SKM-1 (cell line): ENCODE measurements at regions not wholly inside any gene's neighbourhood (a gene's known extent, or its start where the extent isn't known, plus 50 kb on each side); places are given as distances from the start of the nearest gene placed in this dataset.

ENCODE experiments used
- DNase-seq: peaks from one replicate; lab custom pipeline; 2025; ENCODE audit not compliant: unreplicated experiment; lab: John Stamatoyannopoulos, UW

DNA sequence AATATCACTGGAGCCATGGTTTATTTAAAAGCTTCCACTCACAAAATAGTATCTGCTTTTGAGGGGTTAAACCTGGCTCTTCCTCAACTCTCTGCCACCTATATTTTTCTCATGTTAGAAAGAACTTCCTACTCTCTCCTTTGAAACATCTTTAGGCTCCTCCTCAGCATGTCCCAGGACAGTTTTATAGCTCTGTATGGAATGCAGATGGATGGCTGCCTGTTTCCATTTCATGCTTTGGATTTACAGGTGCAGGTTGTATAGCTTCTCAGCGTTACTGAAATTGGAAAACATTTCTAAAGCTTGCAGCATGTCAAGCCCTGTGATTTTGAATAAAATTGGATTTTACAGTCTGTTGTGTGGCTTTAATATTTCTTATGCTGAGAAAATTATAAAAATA, 314.0 kb downstream of the NDFIP2 start:
- no peak for DNase-seq

DNA sequence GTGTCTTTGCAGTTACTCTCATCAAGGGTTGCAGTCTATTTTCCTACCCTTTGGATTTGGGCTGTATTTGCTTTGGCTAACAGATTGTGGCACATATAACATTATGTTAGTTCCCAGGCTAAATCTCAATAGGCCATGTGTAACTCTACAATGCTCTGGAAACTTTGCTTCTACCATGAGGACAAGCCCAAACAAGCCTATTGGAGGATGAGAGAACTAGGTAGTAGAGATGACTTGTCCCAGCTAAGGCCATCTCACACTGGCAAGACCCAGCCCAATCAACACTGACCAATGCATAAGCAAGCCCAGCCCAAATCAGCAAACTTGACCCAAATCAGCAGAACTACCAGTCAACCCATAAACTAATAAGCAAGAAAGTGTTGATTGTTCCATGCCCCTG, 311.8 kb downstream of the NDFIP2 start:
- no peak for DNase-seq

DNA sequence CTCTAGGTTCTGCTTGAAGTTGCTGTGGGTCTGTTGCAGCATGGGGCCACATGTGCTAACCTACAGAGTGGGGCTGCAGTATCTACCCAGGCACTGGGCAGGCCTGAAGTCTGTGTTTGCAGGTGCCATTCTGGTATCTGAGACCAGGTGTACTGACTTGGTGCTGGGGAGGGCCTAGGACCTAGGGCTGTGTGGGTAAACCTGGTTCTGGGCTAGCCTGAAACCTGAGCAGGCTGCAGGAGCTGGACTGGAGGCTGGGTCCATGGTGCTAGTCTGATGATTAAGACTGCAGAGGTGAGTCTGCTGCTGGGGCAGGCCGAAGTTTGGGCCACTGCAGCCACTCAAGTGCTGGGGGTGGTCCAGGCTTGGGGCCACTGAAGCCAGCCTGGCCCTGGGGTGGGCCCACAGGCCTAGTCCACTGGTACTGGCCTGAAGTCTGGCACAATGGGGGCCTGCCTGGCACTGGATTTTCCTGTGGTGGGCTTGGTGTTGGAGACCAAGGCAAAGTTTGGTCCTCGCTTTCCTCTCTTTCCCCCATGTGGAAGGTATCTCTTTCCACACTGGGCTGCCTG, 310.6 kb downstream of the NDFIP2 start:
- no peak for DNase-seq

DNA sequence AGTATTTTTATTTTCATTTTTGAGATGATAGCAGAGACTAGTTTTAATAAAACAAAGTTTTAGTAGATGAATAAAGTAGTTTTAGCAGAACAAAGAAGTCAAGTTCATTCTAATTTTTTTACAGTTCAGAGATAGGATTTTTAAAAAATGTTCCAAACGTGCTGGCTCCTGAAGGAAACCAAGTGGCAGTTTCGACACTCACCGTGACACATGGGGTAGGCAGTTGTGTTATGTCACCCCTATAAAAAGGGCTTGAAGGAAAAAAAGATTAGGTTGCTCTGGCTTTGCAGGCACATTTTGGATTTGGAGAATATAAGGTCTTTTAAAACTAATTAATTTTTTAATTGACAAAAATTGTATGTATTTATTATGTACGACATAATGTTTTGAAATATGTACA, 305.2 kb downstream of the NDFIP2 start:
- DNase-seq, result no peak

DNA sequence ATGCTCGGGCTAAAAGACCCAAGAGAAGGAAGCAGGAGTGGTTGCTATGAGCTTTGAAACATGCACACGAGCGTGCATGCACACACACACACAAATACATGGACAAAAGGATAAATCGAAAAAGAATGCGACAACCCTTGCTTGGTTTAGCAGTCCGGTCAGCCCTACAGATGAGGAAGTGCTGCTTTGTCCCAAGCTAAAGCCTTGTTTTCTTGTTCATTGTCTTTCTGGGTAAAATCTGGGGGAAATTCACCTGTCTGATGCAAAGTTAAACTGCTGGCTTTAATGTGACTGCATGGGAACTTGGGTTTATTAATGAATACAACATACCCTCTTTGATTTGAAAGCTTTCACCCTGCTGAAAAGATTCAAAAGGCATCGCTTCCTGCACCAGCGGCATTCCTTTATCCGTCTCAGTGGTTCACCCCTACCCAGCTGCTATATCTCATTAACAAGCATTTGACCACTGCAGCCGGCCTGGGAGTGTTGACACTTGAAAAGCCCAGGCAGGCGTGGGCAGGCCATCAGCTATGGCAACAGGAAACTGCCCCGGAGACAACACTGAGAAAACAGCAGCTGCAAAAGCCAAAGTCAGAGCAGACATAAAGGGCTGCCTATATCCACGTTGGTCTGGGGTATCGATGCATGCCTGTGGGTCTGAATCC, 301.7 kb downstream of the NDFIP2 start:
- no peak for DNase-seq

DNA sequence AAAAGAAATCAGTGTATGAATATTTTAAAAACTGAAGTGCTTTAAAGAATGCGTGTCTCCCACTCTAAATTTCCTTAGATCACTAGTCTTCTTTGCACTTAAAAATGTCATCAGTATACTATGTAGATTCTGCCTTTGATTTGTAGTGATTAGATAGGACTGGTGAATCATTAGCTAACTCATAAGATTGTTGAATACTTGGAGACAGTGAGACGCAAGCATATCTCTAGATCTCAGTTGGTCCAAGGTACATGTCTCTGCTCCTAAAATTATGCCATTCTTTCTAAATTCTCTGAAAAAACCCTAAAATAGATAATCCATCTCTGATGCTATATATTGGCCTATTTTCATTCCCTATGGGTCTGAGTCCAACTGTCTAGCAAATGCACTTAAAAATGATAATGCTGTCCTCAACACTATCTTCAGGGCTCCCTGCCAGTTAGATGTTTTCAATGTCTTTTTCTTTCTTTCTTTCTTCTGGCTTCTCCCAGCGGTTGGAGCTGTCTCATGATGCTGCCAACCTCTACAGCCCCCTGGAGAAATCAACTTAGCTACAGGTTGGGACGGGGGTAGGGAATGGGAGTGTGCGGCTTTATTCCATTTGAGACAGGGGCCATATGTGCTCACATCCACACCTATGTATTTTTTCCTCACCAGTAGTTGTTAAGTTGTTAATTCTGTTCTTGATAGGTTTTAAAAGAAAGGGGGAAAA, 301.0 kb downstream of the NDFIP2 start:
- DNase-seq, result no peak

DNA sequence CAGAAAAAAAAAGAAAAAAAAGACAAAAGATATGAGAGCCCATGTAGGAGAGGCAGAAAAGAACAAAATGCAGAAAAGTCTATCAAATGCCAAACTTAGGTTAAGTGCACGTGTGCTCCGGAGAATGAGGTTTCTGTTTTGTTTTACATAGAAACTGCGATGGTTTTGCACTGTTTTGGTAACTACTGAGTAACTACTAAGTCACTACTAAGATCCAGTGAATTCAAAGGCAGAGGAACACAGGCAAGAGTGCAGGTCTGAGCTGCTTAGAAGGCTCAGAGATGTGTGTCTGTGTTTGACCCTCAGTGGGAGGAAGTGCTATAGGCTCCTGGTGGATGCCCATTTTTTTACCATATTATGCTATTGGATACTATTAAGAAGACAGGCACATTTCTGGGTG, 299.3 kb downstream of the NDFIP2 start:
- DNase-seq, result no peak

DNA sequence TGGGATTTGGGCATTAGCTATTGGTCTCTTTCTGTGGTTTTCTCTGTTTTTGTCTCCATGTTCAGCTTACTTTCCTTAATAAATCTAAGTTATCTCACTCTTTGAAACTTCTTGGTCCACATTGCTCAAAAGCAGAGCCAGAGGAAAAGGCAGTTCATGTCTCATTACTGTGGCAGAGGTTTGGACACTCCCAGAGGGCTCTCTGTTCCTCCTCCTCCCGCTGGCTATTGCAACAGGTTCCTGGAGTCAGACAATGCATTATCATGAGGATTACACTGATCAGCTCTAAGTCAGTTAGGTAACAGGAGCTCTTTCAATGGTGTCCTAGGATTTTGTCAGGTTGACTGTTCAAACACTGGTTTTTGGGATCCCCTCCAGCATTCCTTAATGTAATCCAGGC, 298.8 kb downstream of the NDFIP2 start:
- DNase-seq, result peak; percentile 20

DNA sequence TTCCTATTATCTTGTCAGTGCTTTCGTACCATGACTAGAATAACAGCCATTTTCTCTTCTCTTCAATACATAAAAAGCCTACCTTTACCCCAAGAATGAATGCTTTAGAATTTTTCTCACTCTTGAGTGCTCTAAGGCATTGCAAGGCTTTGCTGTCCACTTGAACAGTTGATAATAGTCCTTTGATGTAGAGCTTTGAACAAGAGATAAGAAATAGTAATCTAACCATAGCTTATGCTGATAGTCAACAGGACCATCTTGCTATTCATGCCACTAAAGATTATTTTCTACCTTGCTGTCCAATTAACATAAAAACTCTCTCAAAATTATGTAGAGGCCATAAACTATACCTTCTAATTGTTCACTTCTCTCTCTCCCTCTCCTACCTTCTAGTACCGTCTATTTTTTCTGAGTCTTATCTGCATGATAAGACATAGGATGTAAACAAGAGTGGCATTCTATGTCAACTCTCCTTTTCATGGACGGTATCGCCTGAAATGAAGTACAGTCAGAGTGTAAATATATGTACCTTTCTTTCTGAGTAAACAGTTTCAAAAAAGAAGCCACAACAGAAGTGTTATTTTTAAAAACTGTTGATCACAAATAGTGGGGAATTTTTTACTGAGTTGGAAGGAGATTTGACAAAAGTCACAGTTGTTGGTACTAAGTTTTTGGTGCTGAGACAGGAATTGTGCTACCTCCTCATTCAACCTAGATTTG, 297.9 kb downstream of the NDFIP2 start:
- DNase-seq, result no peak

DNA sequence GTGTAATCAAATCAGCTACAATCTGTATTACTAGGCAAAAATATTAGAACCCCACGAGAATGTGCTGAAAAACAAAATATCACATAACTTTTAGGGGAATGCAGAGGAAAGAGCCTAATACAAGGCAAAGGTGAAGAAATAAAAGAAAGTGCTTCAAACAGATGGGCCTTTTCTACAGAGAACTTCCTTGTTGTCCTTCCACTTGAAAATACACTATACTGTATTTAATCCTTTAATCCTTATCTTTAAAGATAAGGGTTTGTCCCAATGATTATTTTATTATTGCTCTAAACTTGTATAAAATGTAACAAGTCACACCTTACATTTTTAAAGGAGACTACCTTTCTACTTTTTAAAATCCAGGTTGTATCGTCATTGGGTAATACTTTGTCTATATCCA, 296.5 kb downstream of the NDFIP2 start:
- DNase-seq, result no peak

DNA sequence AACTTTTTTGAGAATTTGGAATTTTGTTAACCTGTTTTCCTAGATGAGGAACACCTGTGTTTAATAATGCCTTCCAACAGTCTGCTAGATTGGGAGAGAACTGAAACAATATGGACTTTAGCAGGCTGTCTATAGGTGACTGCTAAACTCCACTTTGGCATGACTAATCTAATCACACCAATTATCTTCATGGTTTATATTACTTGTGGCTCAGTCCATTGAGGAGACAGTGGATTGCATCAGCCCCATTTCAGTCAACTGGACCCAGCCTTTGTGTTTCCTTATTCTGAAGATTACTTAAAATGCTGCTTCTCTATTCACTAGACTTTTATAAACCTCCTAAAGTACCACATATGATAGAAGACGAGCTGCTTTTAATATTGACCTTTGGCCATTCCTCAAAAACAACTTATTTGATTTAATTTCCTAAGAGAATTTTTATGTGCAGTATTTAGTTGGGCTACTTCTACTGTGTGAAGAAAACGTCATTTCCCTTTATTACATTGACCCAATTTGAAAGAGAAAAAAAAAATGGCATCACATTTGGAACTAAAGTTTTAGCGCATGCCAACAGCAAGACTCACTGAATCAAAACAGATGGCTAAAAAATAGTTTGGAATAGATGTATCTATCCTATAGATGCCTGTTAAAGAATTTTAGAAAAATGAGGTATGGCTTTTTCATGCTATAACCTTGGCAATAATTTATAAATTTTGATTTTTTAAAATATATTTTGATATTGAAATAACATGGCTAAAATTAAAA, 295.8 kb downstream of the NDFIP2 start:
- peak; percentile 23 for DNase-seq

DNA sequence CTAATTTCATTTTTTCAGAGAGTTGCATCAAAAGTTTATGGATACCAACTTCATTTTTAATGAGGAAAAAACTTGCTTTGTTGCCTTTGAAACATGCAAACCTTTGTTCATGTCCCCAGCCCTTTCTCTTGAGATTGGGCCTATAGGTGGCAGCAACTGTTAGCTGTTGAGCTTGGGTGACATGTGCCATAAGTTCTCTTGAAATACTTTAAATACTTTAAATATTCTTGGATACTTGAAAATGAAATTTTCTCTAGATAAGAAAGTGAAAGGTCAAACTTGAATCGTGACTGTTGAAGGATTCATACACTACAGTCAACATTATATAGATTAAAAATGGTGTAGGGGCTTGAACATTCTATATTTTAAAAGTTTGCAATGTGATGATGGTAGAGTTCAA, 294.9 kb downstream of the NDFIP2 start:
- DNase-seq, result peak; percentile 5

DNA sequence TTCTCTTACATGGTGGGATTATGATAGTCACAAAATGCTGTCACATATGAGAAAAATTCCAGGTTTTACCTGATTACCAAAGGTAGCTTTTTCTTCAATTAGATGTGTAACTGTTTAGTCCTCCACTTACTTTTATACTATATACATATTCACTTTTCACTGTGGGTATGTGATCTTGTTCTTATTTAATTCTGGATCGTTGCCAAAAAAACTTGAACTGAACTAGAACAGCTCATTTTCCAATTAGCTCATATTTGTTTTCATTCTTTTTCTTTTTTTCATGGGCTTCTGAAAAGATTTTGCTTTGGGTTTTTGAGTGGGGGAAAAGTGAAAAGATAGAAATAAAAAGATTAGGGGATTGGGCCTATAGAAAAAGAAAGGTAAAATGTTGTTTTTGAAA, 291.9 kb downstream of the NDFIP2 start:
- DNase-seq, result no peak

DNA sequence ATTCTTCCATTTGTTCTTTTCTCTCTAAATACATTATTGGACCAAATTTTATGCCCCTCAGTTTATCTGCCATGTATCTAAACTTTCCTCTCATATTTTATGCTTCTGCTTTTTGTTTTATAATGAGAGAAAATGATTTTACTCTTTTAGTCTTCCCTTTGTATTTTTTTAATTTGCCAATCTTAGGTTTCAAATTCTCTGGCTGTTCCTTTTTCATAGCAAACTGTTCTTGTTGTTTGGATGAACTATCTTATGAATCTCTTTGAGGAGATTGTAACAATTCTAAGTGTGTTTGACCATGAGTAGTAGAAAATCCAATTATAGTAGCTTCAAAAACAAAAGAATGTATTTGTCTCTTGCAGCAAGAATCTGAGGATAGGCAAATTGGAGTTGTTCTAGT, 290.5 kb downstream of the NDFIP2 start:
- DNase-seq, result no peak

DNA sequence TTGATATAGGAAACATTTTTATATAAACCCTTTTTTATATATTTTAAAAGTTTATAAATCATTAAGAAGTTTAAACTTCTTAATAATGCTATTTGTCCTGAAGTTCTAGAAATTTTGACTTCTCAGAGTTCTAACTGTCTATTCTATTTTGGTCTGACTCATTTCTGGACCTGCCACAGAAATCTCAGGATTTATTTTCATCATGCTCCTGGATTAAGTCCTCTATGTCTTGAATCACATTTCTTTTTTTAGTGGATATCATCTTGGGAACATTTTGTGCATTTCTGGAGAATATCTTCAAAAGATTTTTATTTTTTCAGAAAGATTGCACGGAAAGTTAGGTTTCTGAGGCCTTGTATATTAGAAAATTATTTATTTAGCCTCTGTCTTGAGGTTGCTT, 289.1 kb downstream of the NDFIP2 start:
- DNase-seq, result no peak

DNA sequence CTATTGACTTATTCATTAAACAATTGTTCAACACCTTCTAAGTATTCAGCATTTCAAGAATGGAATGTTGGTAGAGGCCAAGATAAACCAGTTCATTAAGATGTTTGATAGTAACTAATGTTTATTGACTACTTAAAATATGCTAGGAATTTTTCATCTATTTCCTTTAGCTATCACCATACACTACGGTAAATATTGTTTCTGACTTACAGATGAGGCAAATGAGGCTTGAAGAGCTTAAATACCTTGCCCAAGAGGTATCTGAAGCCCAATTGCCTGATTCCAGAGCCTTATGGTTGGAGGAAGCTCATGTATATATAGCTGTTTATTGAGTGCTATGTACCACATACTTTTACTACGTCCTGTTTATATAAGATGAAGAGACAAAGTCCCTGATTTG, 286.2 kb downstream of the NDFIP2 start:
- DNase-seq, result no peak

DNA sequence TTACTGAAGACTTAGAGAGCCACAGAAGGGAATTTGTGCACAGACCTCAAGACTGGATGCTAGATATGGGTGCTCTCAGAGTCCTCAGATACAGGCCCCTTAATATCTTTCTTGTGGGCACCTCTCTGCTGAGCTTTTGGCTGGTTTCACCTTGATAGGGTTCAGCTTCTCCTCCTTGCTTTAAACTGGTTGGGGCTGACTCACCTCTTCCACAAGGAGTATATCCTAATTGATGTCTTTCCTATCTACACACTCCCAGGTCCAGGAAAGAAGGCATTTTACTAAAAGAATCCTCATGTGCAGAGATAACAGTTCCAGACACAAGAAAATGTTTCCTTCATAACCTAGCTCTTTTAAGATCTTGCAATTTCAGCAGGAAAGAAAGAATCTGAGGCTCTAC, 284.4 kb downstream of the NDFIP2 start:
- DNase-seq, result no peak

DNA sequence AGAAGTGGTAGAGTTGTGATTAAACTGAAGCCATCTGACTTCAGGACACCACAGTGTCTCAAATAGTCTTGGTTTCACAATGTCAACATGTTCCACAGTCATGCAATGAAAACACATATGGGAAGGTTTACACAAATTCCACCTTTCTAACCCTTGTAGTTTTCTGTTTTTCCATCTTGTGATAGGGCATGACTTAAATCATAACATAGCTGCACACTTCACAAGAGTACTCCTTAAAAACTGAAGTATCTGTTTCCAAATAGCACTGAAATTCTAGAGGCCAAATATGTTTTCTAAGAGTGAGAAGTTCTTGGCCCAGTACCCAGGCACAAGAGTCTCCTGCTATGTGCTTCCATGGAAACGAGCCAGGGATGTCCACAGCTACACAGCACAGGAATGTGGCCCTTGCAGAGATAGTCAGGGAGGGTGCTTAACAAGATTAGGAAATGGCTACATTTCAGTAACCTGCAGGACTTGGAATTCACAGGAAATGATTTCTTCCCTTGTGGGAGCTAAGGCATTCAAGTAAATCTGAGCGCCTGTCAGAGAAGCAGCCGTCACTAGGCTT, 269.1 kb downstream of the NDFIP2 start:
- no peak for DNase-seq

DNA sequence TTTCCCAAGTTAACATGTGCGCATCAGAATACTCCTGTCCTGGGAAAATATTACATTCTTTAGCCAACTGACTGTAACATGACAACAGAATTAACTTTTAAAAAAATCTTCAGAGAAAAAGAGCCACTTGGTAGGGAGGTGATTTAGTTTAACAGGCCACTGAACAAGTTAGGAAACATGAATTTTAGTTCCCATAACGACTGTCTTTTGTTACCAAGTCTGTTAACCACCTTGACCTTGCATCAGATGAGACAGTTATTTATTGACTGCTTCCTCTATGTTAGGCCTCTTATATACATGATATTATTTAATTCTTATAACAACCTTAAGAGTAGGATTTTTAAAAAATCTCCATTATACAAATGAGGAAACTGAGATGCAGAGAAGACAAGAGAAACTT, 268.6 kb downstream of the NDFIP2 start:
- no peak for DNase-seq

DNA sequence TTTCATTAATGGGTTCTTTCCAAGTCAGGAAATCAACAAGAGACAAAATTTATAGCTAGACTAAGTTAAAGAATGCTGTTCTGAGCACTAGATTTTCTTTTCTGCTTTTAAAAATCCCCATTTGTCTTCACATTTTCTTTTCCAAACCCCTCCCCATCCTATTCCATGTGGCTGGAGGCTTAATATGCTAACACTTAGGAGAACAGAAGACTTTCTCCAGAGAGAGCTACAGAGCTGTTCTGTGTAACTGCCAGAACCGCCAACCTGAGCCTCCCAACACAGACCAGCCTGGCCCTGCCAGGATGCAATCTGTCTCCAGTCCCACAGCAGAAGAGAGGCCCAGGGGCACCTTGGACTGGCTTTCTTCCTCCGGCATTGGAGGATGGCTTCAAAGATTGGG, 264.1 kb downstream of the NDFIP2 start:
- no peak for DNase-seq

DNA sequence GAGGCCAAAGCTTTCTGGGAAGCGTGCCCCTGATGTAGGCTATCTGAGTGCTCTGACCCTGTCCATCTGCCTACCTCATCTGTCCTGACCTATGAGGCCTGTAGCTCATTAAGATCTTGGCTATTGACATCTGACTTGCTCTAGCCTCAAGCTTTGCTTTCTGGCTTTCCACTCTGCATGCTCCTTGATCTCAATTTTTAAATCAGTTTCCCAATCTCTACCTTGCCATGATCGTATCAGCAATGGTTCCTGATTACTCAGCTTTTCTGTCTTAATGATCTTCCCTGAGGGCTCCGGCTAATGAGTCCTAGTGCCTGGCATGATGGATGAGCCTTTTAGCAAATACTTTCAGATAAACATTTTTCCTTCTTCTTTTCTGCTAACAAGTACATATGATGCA, 262.0 kb downstream of the NDFIP2 start:
- no peak for DNase-seq
